H1 (cell line): ENCODE measurements at regions not wholly inside any gene's neighbourhood (a gene's known extent, or its start where the extent isn't known, plus 50 kb on each side); places are given as distances from the start of the nearest gene placed in this dataset.

Experiments
- BRCA1 ChIP-seq: IDR thresholded peaks from 2 replicates; pipeline ENCODE4 v1.6.1; 2012; ENCODE audit warnings: low read depth, low read length, improper control_type of control experiment
- CHD7 ChIP-seq: fragments of 300-600 bp; sonication (generic); IDR thresholded peaks from 2 replicates; pipeline ENCODE4 v1.7.1; 2012; ENCODE audit warnings: low read length, moderate library complexity, mild to moderate bottlenecking, inconsistent platforms; ENCODE audit not compliant: insufficient replicate concordance
- CTCF ChIP-seq, 3 experiments: IDR thresholded peaks; 1 replicate in 2 of 3; 2 replicates in 1 of 3; pipeline versions ENCODE4 v1.5.1 to v1.6.1; 2011; ENCODE audit warnings: low read length in 3 of 3, mild to moderate bottlenecking in 3 of 3, inconsistent platforms in 2 of 3, low read depth in 1 of 3, moderate library complexity in 1 of 3; ENCODE audit not compliant: insufficient read depth in 1 of 3; ENCODE audit errors: control extremely low read depth in 1 of 3
- KDM1A ChIP-seq: fragments of 200-600, 300-600 bp; sonication (generic); IDR thresholded peaks from 2 replicates; pipeline ENCODE4 v1.7.1; 2016; ENCODE audit warnings: mild to moderate bottlenecking, low read length, borderline replicate concordance
- NRF1 ChIP-seq: IDR thresholded peaks from 2 replicates; pipeline ENCODE4 v1.6.1; 2011; ENCODE audit warnings: mild to moderate bottlenecking, low read depth, low read length, improper control_type of control experiment
- POLR2AphosphoS5 ChIP-seq: IDR thresholded peaks from 2 replicates; pipeline ENCODE4 v1.6.1; 2011; ENCODE audit warnings: low read depth, low read length
- TF ChIP-seq, protein P1 (sequence below): IDR thresholded peaks from 2 replicates; pipeline ENCODE4 v1.6.1; 2011; ENCODE audit warnings: low read length, improper control_type of control experiment
- TF ChIP-seq, protein P2 (sequence below): IDR thresholded peaks from 2 replicates; pipeline ENCODE4 v1.6.1; 2011; ENCODE audit warnings: low read depth, mild to moderate bottlenecking, low read length; ENCODE audit not compliant: insufficient read depth

DNA sequence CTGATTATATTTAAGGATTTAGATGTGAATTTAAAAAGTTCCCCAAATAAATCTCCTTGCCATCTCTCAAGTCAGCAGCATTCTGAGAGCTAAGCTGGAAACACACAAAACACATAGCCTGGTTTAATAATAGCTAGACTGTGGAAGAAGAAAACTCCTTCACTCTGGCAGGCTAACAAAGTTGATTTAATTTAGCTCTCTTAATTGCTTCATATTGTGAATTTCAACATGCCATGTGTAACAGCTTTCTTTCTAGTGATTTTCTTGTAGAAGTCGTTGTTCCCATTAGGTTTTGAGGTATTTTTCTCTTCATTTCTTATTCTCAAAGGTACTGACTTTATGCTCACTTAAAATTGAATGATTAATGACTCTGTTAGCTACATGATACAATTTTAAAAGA is 216.8 kb upstream of the AKR1E2 start:
- TF ChIP-seq, protein P1, sequence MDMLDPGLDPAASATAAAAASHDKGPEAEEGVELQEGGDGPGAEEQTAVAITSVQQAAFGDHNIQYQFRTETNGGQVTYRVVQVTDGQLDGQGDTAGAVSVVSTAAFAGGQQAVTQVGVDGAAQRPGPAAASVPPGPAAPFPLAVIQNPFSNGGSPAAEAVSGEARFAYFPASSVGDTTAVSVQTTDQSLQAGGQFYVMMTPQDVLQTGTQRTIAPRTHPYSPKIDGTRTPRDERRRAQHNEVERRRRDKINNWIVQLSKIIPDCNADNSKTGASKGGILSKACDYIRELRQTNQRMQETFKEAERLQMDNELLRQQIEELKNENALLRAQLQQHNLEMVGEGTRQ, result no peak
- TF ChIP-seq BRCA1, result no peak
- TF ChIP-seq POLR2AphosphoS5, result no peak
- no peak for TF ChIP-seq CTCF (IDR thresholded peaks at IDR 0.05; ENCODE audit: control extremely low read depth in 1 of 3, insufficient read depth in 1 of 3, low read depth in 1 of 3, low read length in 3 of 3)
- TF ChIP-seq KDM1A, result no peak
- TF ChIP-seq NRF1, result no peak
- TF ChIP-seq CHD7, result no peak
- TF ChIP-seq, protein P2, sequence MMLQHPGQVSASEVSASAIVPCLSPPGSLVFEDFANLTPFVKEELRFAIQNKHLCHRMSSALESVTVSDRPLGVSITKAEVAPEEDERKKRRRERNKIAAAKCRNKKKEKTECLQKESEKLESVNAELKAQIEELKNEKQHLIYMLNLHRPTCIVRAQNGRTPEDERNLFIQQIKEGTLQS, result no peak
